COR-L47 (cell line): ENCODE measurements at regions not wholly inside any gene's neighbourhood (a gene's known extent, or its start where the extent isn't known, plus 50 kb on each side); places are given as distances from the start of the nearest gene placed in this dataset.
"Not testable (repeated sequence)": the region's sequence is repeated elsewhere in the genome, so short reads cannot be mapped to it uniquely, and the experiment has no call there.

Source experiments
- DNase-seq: peaks from one replicate; lab custom pipeline; 2025; lab: John Stamatoyannopoulos, UW

DNA sequence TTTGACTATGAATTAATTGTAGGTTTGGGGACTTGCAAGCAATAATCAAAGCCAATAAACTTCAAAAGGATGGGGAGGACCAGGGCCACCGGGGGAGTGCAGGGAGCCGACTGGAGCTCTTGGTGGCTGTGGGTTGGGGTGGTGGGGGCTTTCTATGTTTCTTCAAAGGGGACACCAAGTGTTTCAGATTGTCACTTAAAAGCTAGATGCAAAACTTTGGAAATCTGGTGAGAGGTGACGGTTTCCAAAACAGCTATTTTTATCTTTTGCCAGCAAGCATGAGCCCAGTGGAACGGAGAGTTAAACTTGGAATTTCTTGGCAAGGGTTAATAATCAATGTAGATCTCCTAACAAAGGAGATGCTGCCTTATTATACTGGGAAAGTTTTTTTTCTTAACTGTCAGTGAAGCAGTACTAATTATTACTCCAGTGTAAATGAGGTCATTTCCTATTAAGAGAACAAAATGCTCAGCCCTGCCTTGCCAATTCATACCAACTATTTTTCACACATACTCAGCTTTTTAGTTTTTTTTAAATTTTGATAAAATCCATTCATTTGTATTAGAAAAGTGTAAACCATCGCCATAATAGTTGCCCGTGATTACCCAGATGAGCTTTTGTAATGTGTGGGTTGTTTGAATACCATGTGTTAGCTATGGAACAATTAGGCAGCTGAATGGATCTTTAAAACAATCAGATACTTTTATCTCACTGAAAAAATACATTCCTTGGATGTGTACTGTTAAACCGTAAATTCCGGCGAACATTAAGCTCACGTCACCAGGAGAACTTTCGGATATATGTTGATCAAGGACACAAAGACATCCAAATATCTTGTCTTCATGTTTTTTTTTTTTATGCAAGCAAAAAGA is 95.9 kb upstream of the ZNF536 start:
- no peak for DNase-seq

DNA sequence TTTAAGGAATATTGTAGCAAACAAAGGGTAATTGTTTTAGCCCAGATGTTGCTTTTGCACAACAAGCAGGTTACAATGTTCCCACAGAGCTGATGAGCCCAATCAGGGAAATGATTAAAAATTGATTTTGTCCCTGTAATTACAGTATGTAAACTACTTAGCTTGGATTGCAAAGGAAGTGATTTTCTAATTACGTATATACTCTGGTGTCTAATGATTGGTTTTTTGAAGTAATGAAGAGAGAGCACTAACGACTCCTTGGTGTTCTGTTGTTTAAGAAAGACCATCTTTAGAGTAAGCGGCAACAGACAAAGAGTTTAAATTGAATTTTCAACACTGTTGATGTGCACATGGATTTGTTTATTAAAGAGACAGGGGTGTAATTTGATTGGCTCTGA is 95.3 kb upstream of the ZNF536 start:
- no peak for DNase-seq

DNA sequence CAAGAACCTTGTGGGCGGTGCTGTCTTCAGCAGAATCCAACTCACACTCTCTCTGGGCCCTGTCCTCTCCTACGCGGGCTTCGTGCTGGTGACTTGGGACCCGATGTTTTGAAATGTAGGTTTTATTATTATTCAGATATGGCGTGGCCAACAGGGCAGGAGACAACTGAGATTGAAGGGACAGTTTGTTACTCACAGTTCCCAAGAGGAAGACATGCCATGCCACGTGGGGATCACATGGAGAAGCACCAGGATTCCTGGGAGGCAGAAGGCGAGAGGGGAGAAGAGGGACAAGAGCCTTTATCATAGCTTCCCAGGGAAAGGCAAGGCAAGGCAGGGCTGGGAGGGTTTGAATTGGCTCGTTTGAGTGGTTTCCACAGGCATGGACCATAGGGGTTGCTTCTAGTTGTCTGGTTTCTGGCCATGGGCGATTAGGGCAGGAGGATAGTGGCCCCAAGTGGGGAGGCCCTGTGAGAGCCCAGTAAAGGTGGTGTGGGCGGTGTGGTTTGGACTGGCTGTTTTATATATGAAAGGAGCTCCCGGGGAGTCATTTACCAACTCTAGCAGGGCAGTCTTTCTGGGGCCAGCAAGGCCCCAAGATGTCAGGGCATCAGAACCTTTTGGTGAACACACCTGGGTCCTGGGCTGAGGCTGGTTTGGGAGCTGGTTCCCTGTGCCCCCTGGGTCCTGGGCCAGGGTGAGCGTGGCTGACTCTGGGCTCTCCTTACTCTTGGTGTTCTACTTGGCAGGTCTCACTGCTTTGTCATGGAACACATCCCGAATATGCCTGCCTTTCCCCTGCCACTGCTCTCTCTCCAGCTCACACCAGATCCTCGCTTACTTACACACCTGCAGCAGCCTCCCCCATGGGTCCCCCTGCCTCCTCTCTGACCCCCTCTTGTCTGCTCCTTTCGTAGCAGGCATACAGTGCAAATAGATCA is 94.0 kb upstream of the ZNF536 start:
- no peak for DNase-seq

DNA sequence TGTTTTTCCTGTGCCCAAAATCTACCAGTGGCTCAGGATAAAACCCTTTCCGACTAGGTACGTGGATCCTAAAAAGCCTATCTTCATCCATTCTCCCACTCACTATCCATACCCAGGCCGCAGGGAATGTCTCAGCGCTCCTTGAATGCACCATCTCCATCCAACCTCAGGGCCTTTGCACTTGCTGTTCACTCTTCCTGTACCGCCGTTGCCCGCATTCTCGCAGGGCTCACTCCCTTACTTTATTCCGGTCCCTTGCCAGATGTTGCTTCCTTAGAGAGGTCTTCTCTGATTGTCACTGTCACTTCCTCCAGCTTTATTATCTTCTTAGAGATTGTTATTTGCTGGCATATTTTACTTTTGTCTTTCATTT is 93.3 kb upstream of the ZNF536 start:
- DNase-seq: no peak

DNA sequence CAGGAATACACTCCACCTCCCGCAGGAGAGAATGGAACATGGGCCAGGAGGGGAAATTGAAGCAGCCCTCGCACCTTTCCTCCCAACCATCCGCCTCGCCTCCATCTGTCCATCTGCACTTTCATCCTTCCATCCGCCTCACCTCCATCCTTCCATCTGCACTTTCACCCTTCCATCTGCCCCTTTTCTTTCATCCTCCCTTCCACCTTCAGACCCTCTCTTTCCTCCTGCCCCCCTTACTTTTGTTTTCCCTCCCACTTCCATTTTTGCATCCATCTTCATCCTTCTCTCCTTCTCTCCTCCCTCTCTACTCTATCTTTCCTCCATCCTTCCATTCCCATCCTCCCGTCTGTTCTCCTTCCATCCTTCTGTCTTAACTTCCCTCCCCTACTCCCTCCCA is 92.2 kb upstream of the ZNF536 start:
- no peak for DNase-seq

DNA sequence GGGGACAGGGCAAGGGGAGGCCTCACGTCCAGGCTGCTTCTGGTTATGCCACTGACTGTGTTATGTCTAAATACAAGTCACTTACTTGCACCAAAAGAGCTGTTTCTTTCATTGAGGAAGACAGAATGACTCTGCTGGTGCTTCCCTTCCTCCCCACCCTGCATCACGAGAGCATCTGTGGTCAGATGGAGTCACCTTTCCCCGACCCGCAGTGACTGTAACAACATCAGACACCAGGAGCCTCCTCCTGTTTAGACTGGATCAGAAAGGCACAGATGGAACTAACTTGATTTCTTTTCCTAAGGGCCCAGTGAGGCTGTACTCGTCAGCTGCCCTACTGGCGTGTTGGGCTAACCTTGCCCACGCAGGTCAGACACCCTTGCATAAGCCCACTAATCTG is 90.3 kb upstream of the ZNF536 start:
- DNase-seq: no peak

DNA sequence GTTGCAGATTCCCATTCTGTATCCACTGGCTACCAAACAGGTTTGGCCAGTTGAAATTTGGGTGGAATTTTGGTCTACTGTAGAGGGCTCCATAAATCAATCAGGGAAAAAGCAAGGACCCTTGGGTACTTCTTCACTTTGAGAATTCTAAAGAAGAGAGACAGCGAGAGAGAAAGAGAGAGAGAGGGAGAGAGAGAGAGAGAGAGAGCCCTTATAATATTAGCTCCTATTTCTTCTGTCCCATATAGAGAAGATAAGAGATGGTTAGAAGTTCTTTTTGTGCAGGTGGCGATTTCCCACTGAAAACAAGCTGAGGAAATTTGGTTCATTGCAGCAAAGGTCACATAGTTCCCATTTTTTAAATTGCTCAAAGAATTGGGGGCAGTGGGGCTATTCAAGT is 88.6 kb upstream of the ZNF536 start:
- DNase-seq: no peak

DNA sequence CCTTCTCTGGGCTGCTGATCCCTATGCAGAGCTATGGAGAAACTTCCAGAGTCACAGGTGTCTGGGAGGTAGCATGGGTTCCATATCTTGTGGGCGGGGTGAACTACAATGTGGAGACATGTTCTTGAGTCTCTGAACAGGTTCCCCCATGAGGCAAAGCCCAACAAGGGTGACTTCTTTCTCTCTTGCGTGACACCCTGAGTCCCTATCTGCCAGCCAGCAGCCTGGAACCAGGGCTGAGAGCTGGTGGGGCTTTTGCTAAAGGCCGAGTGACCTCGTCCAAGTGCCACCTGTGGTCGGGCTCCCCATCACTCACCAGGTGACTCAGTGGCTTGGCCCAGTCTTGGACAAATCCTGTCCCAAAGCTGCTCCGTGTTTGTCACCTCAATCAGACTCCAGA is 88.0 kb upstream of the ZNF536 start:
- DNase-seq: no peak

DNA sequence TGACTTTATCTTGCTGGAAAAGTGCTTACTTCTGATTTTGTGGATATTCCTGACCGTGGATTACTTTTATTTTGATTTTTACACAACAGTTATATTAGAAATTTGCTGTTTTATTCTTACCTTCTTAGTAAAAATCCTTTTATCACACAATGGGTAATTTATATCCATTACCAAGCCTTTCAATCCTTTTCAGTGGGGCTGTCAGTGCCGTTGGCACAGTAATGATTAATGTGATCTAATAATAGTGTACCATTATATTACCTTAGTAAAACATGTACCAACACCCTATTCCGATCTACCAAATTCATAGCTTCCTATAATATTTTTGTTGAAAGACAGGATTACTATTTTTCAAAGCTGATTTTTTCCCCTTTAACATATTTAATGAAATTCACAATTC is 87.3 kb upstream of the ZNF536 start:
- DNase-seq: no peak

DNA sequence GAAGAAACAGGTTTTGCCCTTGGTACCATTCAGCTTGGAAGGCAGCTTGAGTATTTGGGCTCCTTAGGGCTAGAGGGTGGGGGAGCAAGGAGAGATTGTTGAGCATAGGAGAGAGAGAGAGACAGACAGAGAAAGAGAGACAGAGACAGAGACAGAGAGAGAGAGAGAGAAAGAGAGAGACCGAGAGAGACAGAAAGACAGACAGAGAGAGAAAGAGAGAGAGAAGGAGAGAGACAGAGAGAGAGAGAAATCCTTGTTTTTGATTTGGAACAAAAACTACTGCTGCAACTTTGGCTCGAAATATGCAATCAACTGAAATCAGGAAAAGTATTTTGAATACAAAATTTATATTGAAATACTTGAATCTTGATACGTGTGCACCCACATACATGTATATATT is 85.8 kb upstream of the ZNF536 start:
- no peak for DNase-seq

DNA sequence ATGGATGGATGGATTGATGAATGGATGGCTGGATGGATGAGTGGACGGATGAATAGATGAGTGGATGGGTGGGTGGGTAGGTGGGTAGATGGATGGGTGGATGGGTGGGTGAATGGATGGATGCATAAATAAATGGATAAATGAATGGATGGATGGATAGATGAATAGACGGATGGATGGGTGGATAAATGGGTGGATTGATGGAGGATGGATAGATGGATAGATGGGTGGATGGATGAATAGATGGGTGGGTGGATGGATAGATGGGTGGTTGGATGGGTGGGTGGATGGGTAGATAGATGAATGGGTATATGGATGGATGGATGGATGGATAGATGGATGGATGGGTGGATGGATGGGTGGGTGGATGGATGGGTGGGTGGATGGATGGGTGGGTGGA is 84.9 kb upstream of the ZNF536 start:
- DNase-seq: no peak

DNA sequence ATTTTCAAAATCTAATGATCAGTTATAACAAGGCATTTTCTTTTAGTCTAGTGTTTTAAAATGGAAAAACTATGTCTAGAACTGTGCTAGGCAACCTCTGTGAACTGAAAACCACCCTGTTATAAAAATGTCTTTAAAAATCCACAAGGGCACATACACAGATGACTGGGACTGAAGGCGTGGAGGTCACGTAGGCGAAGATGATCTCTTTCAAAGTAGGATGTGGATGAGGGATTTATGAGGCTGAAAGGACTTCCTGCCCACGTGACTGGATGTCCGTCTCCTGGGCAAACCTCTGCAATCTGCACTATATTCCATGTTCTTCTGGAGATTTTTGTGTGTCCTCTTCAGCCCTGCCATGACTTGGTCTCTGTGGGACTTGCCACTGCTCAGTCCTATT is 84.2 kb upstream of the ZNF536 start:
- no peak for DNase-seq

DNA sequence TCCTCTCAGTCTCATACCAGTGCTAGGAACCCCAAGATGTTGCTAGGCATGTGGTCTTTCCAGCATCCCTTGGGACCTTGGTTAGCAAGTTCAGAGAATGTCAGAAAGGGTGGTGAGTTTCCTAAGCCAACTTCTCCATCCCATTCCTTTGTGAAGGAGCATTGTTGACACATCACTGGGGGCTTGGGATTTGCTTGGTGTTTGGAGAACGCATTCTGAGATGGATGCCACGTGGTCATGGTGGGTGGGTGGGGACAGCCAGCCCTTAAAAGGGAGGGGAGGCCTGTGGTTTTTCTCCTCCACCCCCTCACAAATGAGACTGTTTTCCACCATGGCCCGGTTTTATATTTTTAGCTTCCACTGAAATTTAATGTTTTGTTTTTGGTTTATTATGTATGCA is 83.3 kb upstream of the ZNF536 start:
- no peak for DNase-seq

DNA sequence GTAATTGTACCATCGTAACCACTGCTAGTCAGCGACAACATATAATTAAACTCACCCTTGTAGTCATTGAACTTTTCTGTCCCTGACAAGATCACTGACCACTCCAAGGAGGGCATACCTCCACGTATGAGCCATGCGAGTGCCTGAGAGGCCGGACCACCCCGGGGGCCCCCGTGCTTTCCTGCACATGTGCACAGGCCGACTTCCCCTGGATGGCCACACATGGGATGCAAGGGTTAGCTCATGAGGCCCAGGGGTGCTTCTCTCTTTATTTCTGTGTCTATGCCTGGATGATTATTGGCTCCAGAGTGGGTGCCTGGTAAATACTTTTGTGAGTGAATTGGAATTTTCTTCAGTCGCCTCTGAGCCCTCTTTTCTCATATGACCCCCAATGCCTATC is 82.8 kb upstream of the ZNF536 start:
- no peak for DNase-seq

DNA sequence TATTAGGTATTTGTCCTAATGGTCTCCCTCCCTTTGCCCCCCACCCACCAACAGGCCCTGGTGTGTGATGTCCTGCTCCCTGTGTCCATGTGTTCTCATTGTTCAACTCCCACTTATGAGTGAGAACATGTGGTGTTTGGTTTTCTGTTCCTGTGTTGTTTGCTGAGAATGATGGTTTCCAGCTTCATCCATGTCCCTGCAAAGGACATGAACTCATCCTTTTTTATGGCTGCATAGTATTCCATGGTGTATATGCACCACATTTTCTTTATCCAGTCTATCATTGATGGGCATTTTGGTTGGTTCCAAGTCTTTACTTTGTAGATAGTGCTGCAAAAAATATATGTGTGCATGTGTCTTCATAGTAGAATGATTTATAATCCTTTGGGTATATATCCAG is 81.4 kb upstream of the ZNF536 start:
- not testable (repeated sequence) for DNase-seq

DNA sequence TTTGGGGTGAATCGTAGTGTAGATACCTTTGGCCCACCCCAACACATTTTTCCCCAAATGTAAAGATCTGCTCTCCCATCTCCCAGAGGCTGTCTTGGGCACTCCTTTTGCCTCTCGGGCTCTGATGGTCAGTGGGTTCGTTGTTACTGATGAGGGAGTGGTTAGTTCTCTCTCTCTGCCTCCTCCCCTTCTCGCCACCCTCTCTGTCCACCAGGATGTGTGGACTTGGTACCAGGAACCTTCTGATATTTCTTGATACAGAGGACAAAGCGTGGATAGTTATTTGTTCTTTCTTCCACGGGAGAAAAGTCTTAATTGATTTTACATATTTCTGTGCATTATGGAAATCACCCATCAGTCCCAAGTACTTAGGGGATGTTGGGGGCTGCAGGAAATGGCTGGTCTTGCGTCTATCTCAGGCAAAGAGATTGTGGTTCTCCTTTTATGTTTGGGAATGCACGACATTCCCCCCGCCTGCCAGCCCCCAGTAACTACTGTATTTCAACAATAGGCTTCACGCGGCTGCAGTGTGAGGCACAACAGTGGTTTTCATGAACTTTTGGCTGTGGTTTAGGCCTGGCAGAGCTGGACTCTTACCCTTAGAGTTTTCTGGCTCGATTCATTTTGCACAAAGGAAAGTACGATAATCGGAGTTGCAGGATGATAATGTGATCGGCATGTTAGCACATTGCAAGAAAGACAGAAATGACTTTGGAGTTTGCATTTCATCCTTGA is 79.0 kb upstream of the ZNF536 start:
- DNase-seq: no peak

DNA sequence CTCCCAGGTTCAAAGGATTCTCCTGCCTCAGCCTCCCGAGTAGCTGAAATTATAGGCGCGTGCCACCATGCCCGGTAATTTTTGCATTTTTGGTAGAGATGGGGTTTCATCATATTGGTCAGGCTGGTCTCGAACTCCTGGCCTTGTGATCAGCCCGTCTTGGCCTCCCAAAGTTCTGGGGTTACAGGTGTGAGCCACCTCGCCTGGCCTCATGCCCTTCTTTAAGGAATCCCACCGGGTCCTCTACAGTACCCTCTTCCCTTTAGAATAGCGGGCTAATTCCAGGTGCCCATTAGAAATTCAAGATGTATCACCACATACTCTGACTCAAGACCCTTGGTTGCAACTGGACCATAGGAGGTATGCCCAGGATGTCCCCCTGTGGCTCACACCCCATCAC is 74.2 kb upstream of the ZNF536 start:
- no peak for DNase-seq

DNA sequence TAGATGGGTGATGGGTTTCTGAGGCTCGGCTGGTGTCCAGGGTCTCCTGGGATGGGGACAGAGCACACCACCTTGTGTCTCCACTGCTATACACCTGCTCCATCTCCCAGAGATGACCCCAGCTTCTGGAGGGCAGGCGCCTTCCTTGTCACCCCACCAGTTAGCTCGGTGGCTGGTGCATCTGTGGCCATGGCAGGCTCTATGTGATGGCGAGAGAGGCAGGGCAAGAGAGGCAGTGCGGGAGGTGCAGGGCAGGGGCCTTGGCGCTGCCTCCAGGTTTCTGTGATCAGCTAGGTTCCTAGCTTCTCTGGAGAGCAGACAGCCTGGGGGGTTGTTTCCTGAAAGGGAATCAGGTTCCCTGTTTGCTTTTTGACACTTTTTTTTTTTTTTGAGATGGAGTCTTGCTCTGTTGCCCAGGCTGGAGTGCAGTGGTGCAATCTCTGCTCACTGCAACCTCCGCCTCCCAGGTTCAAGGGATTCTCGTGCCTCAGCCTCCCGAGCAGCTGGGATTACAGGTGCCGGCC is 69.0 kb upstream of the ZNF536 start:
- no peak for DNase-seq

DNA sequence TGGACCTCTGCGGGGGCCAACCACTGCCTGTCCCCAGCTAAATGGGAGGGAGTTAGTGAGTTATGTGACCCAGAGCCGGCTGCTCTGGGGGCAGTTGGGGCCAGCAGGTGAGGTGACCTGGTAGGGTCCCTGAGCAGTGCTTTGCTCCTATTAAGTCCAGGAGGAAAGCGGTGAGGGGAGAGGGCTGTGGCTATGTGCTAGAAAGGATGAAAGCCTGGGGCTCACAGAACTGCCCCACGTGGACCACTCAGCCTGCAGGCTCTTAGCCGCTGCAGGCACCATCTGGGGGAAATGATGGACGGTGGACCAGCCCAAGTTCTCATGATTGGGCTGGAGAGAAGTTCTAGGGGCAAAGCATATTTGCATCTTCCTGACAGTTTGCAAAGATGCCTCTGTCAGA is 67.6 kb upstream of the ZNF536 start:
- no peak for DNase-seq

DNA sequence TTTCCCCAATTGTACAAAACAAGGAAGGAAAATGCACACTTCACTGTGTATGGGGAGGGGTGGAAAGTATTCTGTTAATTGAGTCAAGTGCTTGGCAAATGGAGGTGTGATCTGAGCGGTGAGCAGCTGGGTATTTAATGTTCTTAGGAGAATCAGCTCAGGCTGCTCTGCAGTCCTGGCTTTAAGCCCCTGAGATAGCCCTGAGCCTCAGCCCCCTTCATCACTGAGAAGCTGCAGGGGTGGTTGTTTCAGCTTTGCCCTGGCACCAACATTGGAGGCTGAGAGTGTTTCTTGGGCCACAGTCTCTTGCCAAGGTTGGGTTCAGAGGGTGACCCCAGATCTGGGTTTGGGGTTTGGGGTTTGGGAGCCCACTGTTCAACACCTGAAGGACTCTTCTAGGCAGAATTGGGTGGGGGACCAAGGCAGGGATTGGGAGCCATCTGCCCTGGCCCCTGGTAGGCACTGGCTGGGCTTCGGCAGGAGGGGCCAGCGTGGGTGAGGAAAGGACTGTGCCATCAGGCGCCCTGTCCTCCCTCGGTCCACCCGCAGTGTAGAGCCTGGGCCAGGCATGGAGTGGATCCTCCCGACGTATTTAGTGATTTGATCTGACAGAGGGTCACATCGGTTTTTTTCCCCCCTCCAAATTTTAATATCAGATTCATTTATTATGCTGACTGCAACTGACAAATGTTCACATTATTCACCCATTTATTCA is 66.7 kb upstream of the ZNF536 start:
- no peak for DNase-seq

DNA sequence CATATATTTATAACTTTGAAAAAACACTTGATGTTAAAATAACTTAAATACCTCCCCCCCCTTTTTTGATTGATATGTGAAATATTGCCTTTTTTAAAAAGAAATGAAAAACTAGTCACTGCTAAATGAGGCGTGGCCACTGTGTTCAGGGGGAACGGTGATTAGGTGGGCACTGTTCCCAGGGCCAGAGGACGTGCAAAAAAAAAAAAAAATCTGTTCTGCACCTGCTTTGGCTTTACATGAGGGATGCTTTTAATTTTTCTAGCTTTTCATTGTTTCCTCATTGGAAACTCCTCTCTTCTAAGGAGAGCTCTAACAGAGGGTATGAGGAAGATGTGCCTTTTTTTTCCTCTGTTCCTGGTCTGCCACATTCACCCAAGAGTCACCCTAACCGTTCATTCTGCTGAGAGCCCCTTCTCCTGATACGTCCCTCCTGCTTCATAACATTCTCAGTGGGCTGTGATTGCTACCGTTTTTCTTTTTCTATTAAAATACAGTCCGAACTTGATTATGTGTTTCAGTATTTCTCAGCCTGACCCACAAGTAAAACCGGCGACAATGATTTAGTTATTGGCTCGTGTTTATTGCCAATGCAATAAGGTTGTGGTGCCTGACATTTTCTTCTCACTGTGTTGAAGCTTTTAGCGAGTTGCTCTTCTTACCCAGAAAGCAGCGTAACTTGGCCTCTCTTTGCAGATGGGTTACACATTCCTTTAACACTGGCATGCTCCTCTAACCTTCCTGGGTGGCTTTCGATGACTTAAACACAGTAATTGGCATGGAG is 64.8 kb upstream of the ZNF536 start:
- DNase-seq: no peak
